ENCODE measurements at regions not wholly inside any gene's neighbourhood (a gene's known extent, or its start where the extent isn't known, plus 50 kb on each side); places are given as distances from the start of the nearest gene placed in this dataset.
"Not testable (repeated sequence)": the region's sequence is repeated elsewhere in the genome, so short reads cannot be mapped to it uniquely, and the experiment has no call there.

DNA sequence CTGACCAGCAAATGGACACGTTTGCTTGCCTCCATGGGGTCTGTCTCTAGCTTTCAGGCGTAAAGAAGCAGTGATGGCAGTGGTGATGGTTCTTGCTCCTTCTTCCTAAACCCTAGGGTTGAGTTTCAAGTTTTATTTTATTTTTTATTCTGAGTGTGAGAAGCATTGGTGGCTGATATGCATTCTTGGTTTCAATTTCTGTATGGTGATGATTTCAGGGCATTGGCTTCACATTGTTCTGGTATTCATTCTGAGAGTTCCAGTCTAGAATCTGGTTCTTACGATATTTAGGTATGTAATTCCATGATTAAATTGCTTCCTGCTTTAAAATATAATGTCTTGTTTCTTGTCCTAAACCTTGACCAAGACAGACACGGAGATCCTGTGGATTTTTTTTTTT lies 444.5 kb upstream of the IMPG1 start:
- DNase-seq (ENCODE audit: low spot score), result no peak
- Histone ChIP-seq H3K27ac (no peak overlapping the region), H3K4me3 (no peak overlapping the region)
- TF ChIP-seq CTCF (IDR thresholded peaks at IDR 0.05), result no peak

GRCh38 chr6:76510489-76510888 lies 438.0 kb upstream of the IMPG1 start:
- no peak for DNase-seq (ENCODE audit: low spot score)
- no peak overlapping the region for H3K27ac ChIP-seq
- no peak for TF ChIP-seq CTCF (IDR thresholded peaks at IDR 0.05)
- no peak overlapping the region for H3K4me3 ChIP-seq

GRCh38 chr6:76509397-76509796 lies 436.9 kb upstream of the IMPG1 start:
- Histone ChIP-seq H3K4me3 (no peak overlapping the region), H3K27ac (no peak overlapping the region)
- TF ChIP-seq CTCF (IDR thresholded peaks at IDR 0.05), result no peak
- DNase-seq (ENCODE audit: low spot score), result no peak

GRCh38 chr6:76506808-76507207 lies 434.3 kb upstream of the IMPG1 start:
- no peak for DNase-seq (ENCODE audit: low spot score)
- H3K4me3 ChIP-seq, result no peak overlapping the region
- H3K27ac ChIP-seq, result no peak overlapping the region
- TF ChIP-seq CTCF (IDR thresholded peaks at IDR 0.05), result no peak

DNA sequence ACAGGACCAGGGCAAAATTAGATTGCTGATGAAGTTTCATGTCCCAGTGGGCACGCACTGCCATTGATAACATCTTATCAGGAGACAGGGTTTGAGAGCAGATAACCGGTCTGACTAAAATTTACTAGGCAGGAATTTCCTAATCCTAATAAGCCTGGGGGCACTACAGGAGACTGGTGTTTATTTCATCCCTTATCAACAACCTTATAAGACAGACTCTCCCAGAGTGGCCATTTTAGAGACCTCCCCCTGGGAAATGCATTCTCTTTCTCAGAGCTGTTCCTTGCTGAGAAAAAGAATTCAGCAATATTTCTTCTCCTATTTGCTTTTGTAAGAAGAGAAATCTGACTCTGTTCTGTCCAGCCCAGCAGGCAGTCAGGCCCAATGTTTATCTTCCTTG lies 423.4 kb upstream of the IMPG1 start:
- Histone ChIP-seq H3K4me3 (no peak overlapping the region), H3K27ac (no peak overlapping the region)
- DNase-seq (ENCODE audit: low spot score), result no peak
- no peak for TF ChIP-seq CTCF (IDR thresholded peaks at IDR 0.05)

DNA sequence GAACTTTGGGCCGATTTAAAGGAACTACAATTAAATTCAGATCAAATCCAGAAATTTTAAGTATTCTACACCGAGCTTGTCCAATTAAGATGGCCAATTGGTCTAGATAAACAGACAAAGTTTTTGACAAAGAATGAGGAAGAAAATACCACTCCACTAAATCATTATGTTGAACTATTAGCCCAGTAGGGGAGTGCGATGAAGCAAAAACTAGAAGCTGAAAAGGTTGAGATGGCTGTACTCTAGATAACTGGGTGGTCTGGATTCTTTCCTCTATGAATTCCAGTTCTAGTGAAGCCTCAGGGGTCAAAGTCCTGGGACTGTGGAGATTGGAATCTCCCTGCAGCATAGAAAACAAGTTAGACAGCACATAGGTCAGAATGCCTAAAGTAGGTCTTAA lies 418.9 kb upstream of the IMPG1 start:
- not testable (repeated sequence) for H3K27ac ChIP-seq; DNase-seq (ENCODE audit: low spot score)

DNA sequence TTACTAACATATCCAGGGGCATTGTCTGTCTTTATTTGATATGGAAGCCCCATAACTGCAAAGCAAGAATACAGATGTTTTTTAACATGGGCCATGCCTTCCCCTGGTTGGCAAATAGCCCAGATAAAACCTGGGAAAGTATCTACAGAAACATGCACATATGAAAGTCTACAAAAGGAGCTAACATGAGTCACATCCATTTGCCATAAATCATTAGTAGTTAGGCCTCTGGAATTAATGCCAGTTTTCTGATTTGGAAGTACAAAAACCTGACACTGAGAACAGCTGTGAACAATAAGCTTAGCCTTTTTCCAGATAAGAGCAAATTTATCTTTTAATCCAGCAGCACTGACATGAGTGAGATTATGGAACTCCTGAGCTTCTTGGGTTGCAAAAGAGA lies 418.0 kb upstream of the IMPG1 start:
- DNase-seq (ENCODE audit: low spot score), result no peak
- TF ChIP-seq CTCF (IDR thresholded peaks at IDR 0.05), result no peak
- Histone ChIP-seq H3K4me3 (no peak overlapping the region), H3K27ac (no peak overlapping the region)

More for the DNA sequence above, 418.9 kb upstream of the IMPG1 start:
- H3K4me3 ChIP-seq, result not testable (repeated sequence)

DNA sequence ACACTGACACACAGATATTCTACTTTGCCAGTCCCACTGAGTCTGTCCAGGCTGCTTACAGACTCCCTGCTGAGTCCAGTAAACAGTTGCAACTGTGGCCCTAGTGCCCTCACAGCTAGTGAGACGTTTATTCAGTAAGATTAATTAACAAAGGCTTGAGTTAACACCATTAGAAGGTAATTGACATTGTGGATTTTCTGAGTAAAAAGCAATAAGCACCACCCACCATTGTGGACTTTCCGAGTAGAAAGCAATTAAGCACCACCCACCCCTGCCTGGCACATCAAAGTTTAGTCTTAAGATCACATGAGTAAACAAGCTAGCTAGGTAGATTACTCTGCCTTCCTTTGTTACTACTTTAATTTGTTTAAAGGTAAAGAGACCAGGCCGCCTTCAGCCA lies 408.6 kb upstream of the IMPG1 start:
- H3K27ac ChIP-seq, result no peak overlapping the region
- H3K4me3 ChIP-seq, result no peak overlapping the region
- no peak for DNase-seq (ENCODE audit: low spot score)
- TF ChIP-seq CTCF (IDR thresholded peaks at IDR 0.05), result no peak
